Fibroblast of lung (primary cell): ENCODE measurements at regions not wholly inside any gene's neighbourhood (a gene's known extent, or its start where the extent isn't known, plus 50 kb on each side); places are given as distances from the start of the nearest gene placed in this dataset.

Experiments
- DNase-seq, 2 donors: peaks; one replicate each; pipeline versions ENCODE4 v3.0.0 to v3.0.0-alpha.2; 2010; ENCODE audit warnings: low read depth in 2 of 2
- H2AFZ ChIP-seq: 2 replicates; pipeline ENCODE4 v1.5.1; 2012; ENCODE audit warnings: low read length, control low read depth, inconsistent platforms
- H3K27ac ChIP-seq: 2 replicates; pipeline ENCODE4 v1.5.1; 2011; ENCODE audit warnings: low read length, control low read depth; ENCODE audit not compliant: insufficient read depth
- H3K27me3 ChIP-seq: 2 replicates; pipeline ENCODE4 v1.5.1; 2011; ENCODE audit warnings: mild to moderate bottlenecking, low read length; ENCODE audit not compliant: control insufficient read depth, insufficient read depth
- H3K36me3 ChIP-seq: 2 replicates; pipeline ENCODE4 v1.5.1; 2011; ENCODE audit warnings: low read length; ENCODE audit not compliant: control insufficient read depth, insufficient read depth
- H3K4me1 ChIP-seq: 2 replicates; pipeline ENCODE4 v1.5.1; 2011; ENCODE audit warnings: low read length; ENCODE audit not compliant: control insufficient read depth, insufficient read depth; ENCODE audit errors: extremely low read depth
- H3K4me2 ChIP-seq: 2 replicates; pipeline ENCODE4 v1.5.1; 2011; ENCODE audit warnings: low read length, control low read depth; ENCODE audit not compliant: insufficient read depth; ENCODE audit errors: extremely low read depth
- H3K4me3 ChIP-seq, 4 experiments: fragments of 200-600 bp in 1 of 4; sonication (generic) in 1 of 4; replicated peaks in 1 of 4; 2 replicates each; pipeline ENCODE4 v1.5.1; 2011 to 2016; ENCODE audit warnings: low read length in 4 of 4, low read depth in 3 of 4, mild to moderate bottlenecking in 3 of 4, control low read depth in 2 of 4, inconsistent platforms in 1 of 4, mixed read lengths in 1 of 4; ENCODE audit not compliant: insufficient read depth in 1 of 4; ENCODE audit errors: control extremely low read depth in 1 of 4
- H3K79me2 ChIP-seq: 2 replicates; pipeline ENCODE4 v1.5.1; 2012; ENCODE audit warnings: mild to moderate bottlenecking, low read length, inconsistent platforms; ENCODE audit not compliant: control insufficient read depth, insufficient read depth
- H3K9ac ChIP-seq: 2 replicates; pipeline ENCODE4 v1.5.1; 2011; ENCODE audit warnings: mild to moderate bottlenecking, low read length, control low read depth; ENCODE audit not compliant: insufficient read depth
- H3K9me3 ChIP-seq: 2 replicates; pipeline ENCODE4 v1.5.1; 2012; ENCODE audit warnings: low read depth, low read length; ENCODE audit not compliant: control insufficient read depth, insufficient read depth
- H4K20me1 ChIP-seq: 2 replicates; pipeline ENCODE4 v1.5.1; 2011; ENCODE audit warnings: low read length; ENCODE audit not compliant: control insufficient read depth, insufficient read depth; ENCODE audit errors: extremely low read depth
- CTCF ChIP-seq, 2 donors: IDR thresholded peaks in 1 of 2; conservative IDR thresholded peaks in 1 of 2; 1 replicate in 1 of 2; 2 replicates in 1 of 2; pipeline ENCODE4 v1.5.1; 2011 to 2012; ENCODE audit warnings: low read length in 2 of 2, control low read depth in 1 of 2, inconsistent platforms in 1 of 2, low read depth in 1 of 2, mild to moderate bottlenecking in 1 of 2
- EZH2 ChIP-seq: IDR thresholded peaks from 2 replicates; pipeline ENCODE4 v1.5.1; 2012; ENCODE audit warnings: low read length, control low read depth, mild to moderate bottlenecking; ENCODE audit errors: missing control alignments

GRCh38 chr5:102139029-102139428 lies 157.1 kb downstream of the SLCO4C1 start:
- Histone ChIP-seq H3K36me3 (no peaks in the 10 kb centered on the region), H3K4me3 (no peak overlapping the region), H3K9me3 (no peaks in the 10 kb centered on the region), H3K27ac (no peak overlapping the region), H3K9ac (no peak overlapping the region), H4K20me1 (no peaks in the 10 kb centered on the region), H3K4me2 (no peak overlapping the region), H3K27me3 (no peaks in the 10 kb centered on the region), H3K4me1 (no peaks in the 10 kb centered on the region), H3K79me2 (no peaks in the 10 kb centered on the region), H2AFZ (no peak overlapping the region)
- no peak for DNase-seq
- no peak for TF ChIP-seq EZH2

- Histone ChIP-seq H3K4me1 (no peaks in the 10 kb centered on the region), H3K36me3 (no peaks in the 10 kb centered on the region), H4K20me1 (no peaks in the 10 kb centered on the region), H3K4me2 (no peak overlapping the region), H3K79me2 (no peaks in the 10 kb centered on the region), H3K9me3 (no peaks in the 10 kb centered on the region), H3K4me3 (no peak overlapping the region), H3K9ac (no peak overlapping the region), H3K27me3 (no peaks in the 10 kb centered on the region), H3K27ac (no peak overlapping the region), H2AFZ (no peak overlapping the region)
- TF ChIP-seq CTCF (conservative IDR thresholded peaks at IDR 0.05 in 1 of 2, IDR thresholded peaks at IDR 0.05 in 1 of 2; ENCODE audit: low read depth in 1 of 2, low read length in 2 of 2) (no peak), EZH2 (no peak)
- no peak for DNase-seq
These were observed 157.8 kb downstream of the SLCO4C1 start for GRCh38 chr5:102138243-102138653.

GRCh38 chr5:102130890-102131289 lies 165.2 kb downstream of the SLCO4C1 start:
- Histone ChIP-seq H3K79me2 (no peaks in the 10 kb centered on the region), H3K27ac (no peak overlapping the region), H3K4me3 (no peak overlapping the region), H3K36me3 (no peaks in the 10 kb centered on the region), H4K20me1 (no peaks in the 10 kb centered on the region), H3K9ac (no peak overlapping the region), H3K27me3 (no peaks in the 10 kb centered on the region), H3K4me1 (no peaks in the 10 kb centered on the region), H3K9me3 (no peaks in the 10 kb centered on the region), H3K4me2 (no peak overlapping the region), H2AFZ (no peak overlapping the region)
- no peak for DNase-seq
- TF ChIP-seq EZH2 (no peak), CTCF (conservative IDR thresholded peaks at IDR 0.05 in 1 of 2, IDR thresholded peaks at IDR 0.05 in 1 of 2; ENCODE audit: low read depth in 1 of 2, low read length in 2 of 2) (no peak)

- H3K27ac ChIP-seq = no peak overlapping the region
- no peaks in the 10 kb centered on the region for H3K36me3 ChIP-seq
- H4K20me1 ChIP-seq = no peaks in the 10 kb centered on the region
- no peak for DNase-seq
- H3K9ac ChIP-seq = no peak overlapping the region
- no peak overlapping the region for H3K4me3 ChIP-seq
- TF ChIP-seq EZH2 = no peak
- TF ChIP-seq CTCF (conservative IDR thresholded peaks at IDR 0.05 in 1 of 2, IDR thresholded peaks at IDR 0.05 in 1 of 2; ENCODE audit: low read depth in 1 of 2, low read length in 2 of 2) = no peak
- H3K4me1 ChIP-seq = no peaks in the 10 kb centered on the region
- H3K27me3 ChIP-seq = no peaks in the 10 kb centered on the region
- H3K9me3 ChIP-seq = no peaks in the 10 kb centered on the region
- no peak overlapping the region for H2AFZ ChIP-seq
- H3K79me2 ChIP-seq = no peaks in the 10 kb centered on the region
- no peak overlapping the region for H3K4me2 ChIP-seq
These were observed 165.7 kb downstream of the SLCO4C1 start for GRCh38 chr5:102130386-102130785.
